Natural killer cell (primary cell): ENCODE measurements at regions not wholly inside any gene's neighbourhood (a gene's known extent, or its start where the extent isn't known, plus 50 kb on each side); places are given as distances from the start of the nearest gene placed in this dataset.

Source experiments
- ATAC-seq, 3 donors: fragments of 150-1000 bp in 2 of 3; fragments of 200-7000 bp in 1 of 3; cut with Tn5 transposase; 1 replicate in 1 of 3; 2 replicates in 2 of 3; pipeline ENCODE4 v1.10.0; 2021; ENCODE audit warnings: mild to moderate bottlenecking in 2 of 3, moderate library complexity in 2 of 3
- DNase-seq, 2 donors: peaks; one replicate each; pipeline versions ENCODE4 v3.0.0 to v3.0.0-alpha.2; 2013 to 2021; ENCODE audit warnings: mixed read lengths in 1 of 2
- H3K27ac ChIP-seq: one replicate; pipeline ENCODE4 v1.5.1; 2013; ENCODE audit warnings: mild to moderate bottlenecking, low read length
- H3K27me3 ChIP-seq: one replicate; pipeline ENCODE4 v1.6.1; 2013; ENCODE audit warnings: low read length; ENCODE audit not compliant: control insufficient read depth, insufficient read depth
- H3K36me3 ChIP-seq: one replicate; pipeline ENCODE4 v1.6.1; 2013; ENCODE audit warnings: low read length; ENCODE audit not compliant: control insufficient read depth, insufficient read depth
- H3K4me1 ChIP-seq: one replicate; pipeline ENCODE4 v1.6.1; 2013; ENCODE audit warnings: low read length; ENCODE audit not compliant: control insufficient read depth, insufficient read depth
- H3K4me3 ChIP-seq: one replicate; pipeline ENCODE4 v1.5.1; 2013; ENCODE audit warnings: low read length
- H3K9me3 ChIP-seq: one replicate; pipeline ENCODE4 v1.6.1; 2013; ENCODE audit warnings: low read length; ENCODE audit not compliant: control insufficient read depth, insufficient read depth
- H3K27ac Mint-ChIP-seq, 2 donors: one replicate each; pipeline ENCODE4 v1.8.0; 2022; ENCODE audit warnings: mild to moderate bottlenecking in 2 of 2, mixed read lengths in 2 of 2, moderate library complexity in 1 of 2
- H3K27me3 Mint-ChIP-seq, 2 donors: one replicate each; pipeline ENCODE4 v1.8.0; 2022; ENCODE audit warnings: low read depth in 2 of 2, mixed read lengths in 2 of 2
- H3K36me3 Mint-ChIP-seq: one replicate; pipeline ENCODE4 v1.8.0; 2022; ENCODE audit warnings: mixed read lengths
- H3K4me1 Mint-ChIP-seq, 2 donors: one replicate each; pipeline ENCODE4 v1.8.0; 2022; ENCODE audit warnings: mixed read lengths in 2 of 2
- H3K4me3 Mint-ChIP-seq: one replicate; pipeline ENCODE4 v1.8.0; 2022; ENCODE audit warnings: mild to moderate bottlenecking, moderate library complexity, mixed read lengths
- H3K9me3 Mint-ChIP-seq, 2 donors: one replicate each; pipeline ENCODE4 v1.8.0; 2022; ENCODE audit warnings: mixed read lengths in 2 of 2
- WGBS: methylation state at CpG from one replicate; pipeline ENCODE4 v1.1.7; 2013; ENCODE audit warnings: missing lambda C conversion rate; ENCODE audit not compliant: insufficient coverage; 5-methylcytosine and 5-hydroxymethylcytosine counted together
- intact Hi-C: fragments of 100-400 bp; cut with micrococcal nuclease; formaldehyde crosslinking; loops from one replicate; pipeline ENCODE4 v1.14.2; 2022
- TF ChIP-seq, protein P1 (sequence below): fragments of 200-600 bp; IDR thresholded peaks from one replicate; pipeline ENCODE4 v1.8.0; 2022; ENCODE audit warnings: antibody characterized with exemption

GRCh38 chr1:165080253-165080896, 276.1 kb downstream of the LMX1A start:
- 60% methylated on average over 4 of the region's 4 CpGs for WGBS
- Mint-ChIP-seq H3K4me3 (no peak overlapping the region), H3K4me1 (no peaks in the 10 kb centered on the region), H3K9me3 (peaks cover 0 to 4% of the 10 kb centered on the region in 2 donors), H3K27ac (no peak overlapping the region), H3K27me3 (no peaks in the 10 kb centered on the region), H3K36me3 (no peaks in the 10 kb centered on the region)
- H3K4me3 ChIP-seq, result no peak overlapping the region
- no peaks in the 10 kb centered on the region for H3K4me1 ChIP-seq
- no peak for DNase-seq
- TF ChIP-seq, protein P1, sequence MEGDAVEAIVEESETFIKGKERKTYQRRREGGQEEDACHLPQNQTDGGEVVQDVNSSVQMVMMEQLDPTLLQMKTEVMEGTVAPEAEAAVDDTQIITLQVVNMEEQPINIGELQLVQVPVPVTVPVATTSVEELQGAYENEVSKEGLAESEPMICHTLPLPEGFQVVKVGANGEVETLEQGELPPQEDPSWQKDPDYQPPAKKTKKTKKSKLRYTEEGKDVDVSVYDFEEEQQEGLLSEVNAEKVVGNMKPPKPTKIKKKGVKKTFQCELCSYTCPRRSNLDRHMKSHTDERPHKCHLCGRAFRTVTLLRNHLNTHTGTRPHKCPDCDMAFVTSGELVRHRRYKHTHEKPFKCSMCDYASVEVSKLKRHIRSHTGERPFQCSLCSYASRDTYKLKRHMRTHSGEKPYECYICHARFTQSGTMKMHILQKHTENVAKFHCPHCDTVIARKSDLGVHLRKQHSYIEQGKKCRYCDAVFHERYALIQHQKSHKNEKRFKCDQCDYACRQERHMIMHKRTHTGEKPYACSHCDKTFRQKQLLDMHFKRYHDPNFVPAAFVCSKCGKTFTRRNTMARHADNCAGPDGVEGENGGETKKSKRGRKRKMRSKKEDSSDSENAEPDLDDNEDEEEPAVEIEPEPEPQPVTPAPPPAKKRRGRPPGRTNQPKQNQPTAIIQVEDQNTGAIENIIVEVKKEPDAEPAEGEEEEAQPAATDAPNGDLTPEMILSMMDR, result no peak
- no peaks in the 10 kb centered on the region for H3K9me3 ChIP-seq
- H3K27ac ChIP-seq, result no peak overlapping the region
- ATAC-seq, result no peak
- H3K27me3 ChIP-seq, result no peaks in the 10 kb centered on the region
- intact Hi-C loops, result no loop called here
- H3K36me3 ChIP-seq, result no peaks in the 10 kb centered on the region

- DNase-seq (no peak), ATAC-seq (no peak)
- H3K27ac Mint-ChIP-seq, result no peak overlapping the region
- Histone ChIP-seq H3K27ac (no peak overlapping the region), H3K4me3 (no peak overlapping the region), H3K36me3 (no peaks in the 10 kb centered on the region), H3K4me1 (no peaks in the 10 kb centered on the region), H3K27me3 (no peaks in the 10 kb centered on the region), H3K9me3 (no peaks in the 10 kb centered on the region)
- intact Hi-C loops, result no loop called here
- peaks cover 0 to 4% of the 10 kb centered on the region in 2 donors for H3K9me3 Mint-ChIP-seq
- peaks cover 0 to 2% of the 10 kb centered on the region in 2 donors for H3K27me3 Mint-ChIP-seq
- no peak overlapping the region for H3K4me3 Mint-ChIP-seq
- TF ChIP-seq, protein P1, result no peak
- H3K4me1 Mint-ChIP-seq, result no peaks in the 10 kb centered on the region
- no peaks in the 10 kb centered on the region for H3K36me3 Mint-ChIP-seq
Observed at GRCh38 chr1:165078391-165078790, 278.1 kb downstream of the LMX1A start.

DNA sequence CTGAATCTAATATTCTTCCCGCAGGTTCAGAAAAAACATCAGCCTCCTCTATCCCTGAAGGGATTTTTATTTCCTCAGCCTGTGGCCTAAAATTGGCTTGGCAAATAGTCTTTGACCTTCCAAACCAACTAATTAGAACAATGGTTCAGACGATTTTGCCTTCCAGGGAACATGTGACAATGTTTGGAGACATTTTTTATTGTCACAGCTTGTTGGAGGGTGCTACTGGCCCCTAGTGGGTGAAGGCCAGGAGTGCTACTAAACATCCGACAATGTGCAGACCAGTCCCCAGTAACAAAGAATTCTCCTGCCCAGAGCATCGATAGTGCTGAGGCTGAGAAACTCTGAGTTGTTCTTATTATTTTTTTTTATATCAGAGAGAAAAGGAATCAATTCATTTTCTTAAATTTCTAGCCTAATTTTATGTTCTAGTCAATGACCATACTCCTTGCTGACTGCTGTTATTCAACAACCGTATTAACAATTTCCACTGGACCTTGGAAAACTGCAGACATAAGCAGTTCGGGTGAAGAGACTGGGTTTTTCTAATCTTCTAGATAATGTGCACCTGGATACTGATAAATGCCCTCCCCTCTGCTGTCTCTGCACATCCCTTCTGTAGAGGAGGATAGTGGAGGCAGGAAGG, 280.7 kb downstream of the LMX1A start:
- no peak overlapping the region for H3K4me3 ChIP-seq
- H3K9me3 ChIP-seq, result no peaks in the 10 kb centered on the region
- Mint-ChIP-seq H3K27ac (no peak overlapping the region), H3K27me3 (peaks cover 0 to 2% of the 10 kb centered on the region in 2 donors), H3K4me3 (no peak overlapping the region), H3K36me3 (no peaks in the 10 kb centered on the region), H3K4me1 (no peaks in the 10 kb centered on the region), H3K9me3 (peaks cover 0 to 2% of the 10 kb centered on the region in 2 donors)
- DNase-seq (no peak), ATAC-seq (no peak)
- no peaks in the 10 kb centered on the region for H3K27me3 ChIP-seq
- TF ChIP-seq, protein P1, result no peak
- H3K4me1 ChIP-seq, result no peaks in the 10 kb centered on the region
- WGBS, result 51% methylated on average over 5 of the region's 6 CpGs
- H3K36me3 ChIP-seq, result no peaks in the 10 kb centered on the region
- intact Hi-C loops, result no loop called here
- no peak overlapping the region for H3K27ac ChIP-seq
